Mesenchymal stem cell (in vitro differentiated cells and primary cell): ENCODE measurements at regions not wholly inside any gene's neighbourhood (a gene's known extent, or its start where the extent isn't known, plus 50 kb on each side); places are given as distances from the start of the nearest gene placed in this dataset.
"Not testable (repeated sequence)": the region's sequence is repeated elsewhere in the genome, so short reads cannot be mapped to it uniquely, and the experiment has no call there.

Experiments used
- DNase-seq: peaks from one replicate; pipeline ENCODE4 v3.0.0-alpha.2; 2013
- H2AFZ ChIP-seq: one replicate; pipeline ENCODE4 v1.6.1; 2013; ENCODE audit warnings: low read depth, mild to moderate bottlenecking, control low read depth, inconsistent platforms, low read length, moderate library complexity
- H2AK5ac ChIP-seq: 2 replicates; pipeline ENCODE4 v1.6.1; 2013; ENCODE audit warnings: low read length, moderate library complexity, mild to moderate bottlenecking, inconsistent platforms; ENCODE audit not compliant: severe bottlenecking
- H2BK120ac ChIP-seq: one replicate; pipeline ENCODE4 v1.6.1; 2013; ENCODE audit warnings: low read depth, mild to moderate bottlenecking, inconsistent platforms, low read length, moderate library complexity
- H2BK12ac ChIP-seq, 2 experiments: one replicate each; pipeline ENCODE4 v1.6.1; 2013; ENCODE audit warnings: inconsistent platforms in 2 of 2, low read length in 2 of 2, mild to moderate bottlenecking in 2 of 2, moderate library complexity in 2 of 2, control low read depth in 1 of 2
- H2BK15ac ChIP-seq: one replicate; pipeline ENCODE4 v1.6.1; 2013; ENCODE audit warnings: mild to moderate bottlenecking, low read depth, inconsistent platforms; ENCODE audit not compliant: poor library complexity, severe bottlenecking
- H2BK5ac ChIP-seq: 2 replicates; pipeline ENCODE4 v1.6.1; 2013; ENCODE audit warnings: low read depth, mild to moderate bottlenecking, low read length, control low read depth, inconsistent platforms; ENCODE audit not compliant: poor library complexity, severe bottlenecking
- H3K14ac ChIP-seq, 2 experiments: one replicate each; pipeline ENCODE4 v1.6.1; 2013; ENCODE audit warnings: inconsistent platforms in 2 of 2, low read length in 2 of 2, control low read depth in 1 of 2, mild to moderate bottlenecking in 1 of 2, moderate library complexity in 1 of 2
- H3K18ac ChIP-seq, 2 experiments: one replicate each; pipeline ENCODE4 v1.6.1; 2013; ENCODE audit warnings: inconsistent platforms in 2 of 2, low read length in 2 of 2, control low read depth in 1 of 2, low read depth in 1 of 2, mild to moderate bottlenecking in 1 of 2
- H3K23ac ChIP-seq, 2 experiments: one replicate each; pipeline ENCODE4 v1.6.1; 2013; ENCODE audit warnings: inconsistent platforms in 2 of 2, low read length in 2 of 2, mild to moderate bottlenecking in 2 of 2, moderate library complexity in 2 of 2, control low read depth in 1 of 2
- H3K27ac ChIP-seq: 2 replicates; pipeline ENCODE4 v1.5.1; 2013; ENCODE audit warnings: mild to moderate bottlenecking, moderate library complexity, low read length, control low read depth, inconsistent platforms; ENCODE audit not compliant: poor library complexity, severe bottlenecking
- H3K27me3 ChIP-seq, 2 experiments: 2 replicates each; pipeline versions ENCODE4 v1.6.1 to v1.7.0; 2013; ENCODE audit warnings: low read length in 2 of 2, mild to moderate bottlenecking in 2 of 2, moderate library complexity in 2 of 2, control low read depth in 1 of 2, inconsistent platforms in 1 of 2; ENCODE audit not compliant: control insufficient read depth in 1 of 2, insufficient read depth in 1 of 2
- H3K36me3 ChIP-seq, 2 experiments: 2 replicates each; pipeline versions ENCODE4 v1.6.1 to v1.7.0; 2013; ENCODE audit warnings: low read length in 2 of 2, control low read depth in 1 of 2, inconsistent platforms in 1 of 2, low read depth in 1 of 2, mild to moderate bottlenecking in 1 of 2; ENCODE audit not compliant: insufficient read depth in 2 of 2, control insufficient read depth in 1 of 2
- H3K4ac ChIP-seq, 2 experiments: one replicate each; pipeline ENCODE4 v1.6.1; 2013; ENCODE audit warnings: inconsistent platforms in 2 of 2, low read length in 2 of 2, mild to moderate bottlenecking in 2 of 2, moderate library complexity in 2 of 2, control low read depth in 1 of 2, low read depth in 1 of 2
- H3K4me1 ChIP-seq: 2 replicates; pipeline ENCODE4 v1.6.1; 2013; ENCODE audit warnings: low read depth, low read length, control low read depth; ENCODE audit not compliant: control insufficient read depth, insufficient read depth
- H3K4me2 ChIP-seq: 2 replicates; pipeline ENCODE4 v1.6.1; 2013; ENCODE audit warnings: low read length, mild to moderate bottlenecking, inconsistent platforms; ENCODE audit not compliant: poor library complexity, severe bottlenecking
- H3K4me3 ChIP-seq, 2 experiments: 2 replicates each; pipeline versions ENCODE4 v1.5.1 to v1.7.0; 2013; ENCODE audit warnings: low read length in 2 of 2, mild to moderate bottlenecking in 2 of 2, control low read depth in 1 of 2, low read depth in 1 of 2; ENCODE audit not compliant: insufficient read depth in 1 of 2
- H3K79me1 ChIP-seq: replicated peaks from 2 replicates; pipeline ENCODE4 v1.6.1; 2013; ENCODE audit warnings: mild to moderate bottlenecking, control low read depth, low read length, inconsistent platforms; ENCODE audit not compliant: poor library complexity, severe bottlenecking
- H3K9ac ChIP-seq: 2 replicates; pipeline ENCODE4 v1.7.0; 2013; ENCODE audit warnings: mild to moderate bottlenecking, low read length, moderate library complexity
- H3K9me3 ChIP-seq: 2 replicates; pipeline ENCODE4 v1.7.0; 2013; ENCODE audit warnings: mild to moderate bottlenecking, low read length; ENCODE audit not compliant: control insufficient read depth
- H4K8ac ChIP-seq: one replicate; pipeline ENCODE4 v1.6.1; 2013; ENCODE audit warnings: inconsistent platforms, mild to moderate bottlenecking, low read length, moderate library complexity
- H4K91ac ChIP-seq: one replicate; pipeline ENCODE4 v1.6.1; 2013; ENCODE audit warnings: mild to moderate bottlenecking, low read length, inconsistent platforms
- WGBS: methylation state at CpG from one replicate; pipeline ENCODE4 v1.1.7; 2013; ENCODE audit warnings: mixed read lengths; 5-methylcytosine and 5-hydroxymethylcytosine counted together

GRCh38 chr5:82532075-82532474 lies 253.9 kb upstream of the RPS23 start:
- not testable (repeated sequence) for H2BK15ac ChIP-seq

GRCh38 chr5:82526540-82526939 lies 248.4 kb upstream of the RPS23 start:
- H3K36me3 ChIP-seq, result no peaks in the 10 kb centered on the region
- no peaks in the 10 kb centered on the region for H3K79me1 ChIP-seq
- no peak for DNase-seq
- no CpG with 5 or more reads among the region's 2 CpGs for WGBS
- no peak overlapping the region for H2BK120ac ChIP-seq
- no peak overlapping the region for H4K91ac ChIP-seq
- no peak overlapping the region for H3K4ac ChIP-seq
- no peak overlapping the region for H2BK15ac ChIP-seq
- H2AK5ac ChIP-seq, result no peak overlapping the region
- no peak overlapping the region for H3K14ac ChIP-seq
- H2AFZ ChIP-seq, result no peak overlapping the region
- no peaks in the 10 kb centered on the region for H3K4me1 ChIP-seq
- H3K27me3 ChIP-seq, result peaks cover 0 to 9% of the 10 kb centered on the region in 2 experiments
- H2BK12ac ChIP-seq, result no peak overlapping the region
- no peak overlapping the region for H3K18ac ChIP-seq
- no peak overlapping the region for H3K23ac ChIP-seq
- no peak overlapping the region for H3K4me2 ChIP-seq
- no peak overlapping the region for H3K4me3 ChIP-seq
- H3K9ac ChIP-seq, result no peak overlapping the region
- H3K27ac ChIP-seq, result no peak overlapping the region
- H2BK5ac ChIP-seq, result no peak overlapping the region
- no peak overlapping the region for H4K8ac ChIP-seq
- no peaks in the 10 kb centered on the region for H3K9me3 ChIP-seq

More at GRCh38 chr5:82532075-82532474, 253.9 kb upstream of the RPS23 start:
- not testable (repeated sequence) for H3K79me1 ChIP-seq, H2BK5ac ChIP-seq, H2AK5ac ChIP-seq, H4K91ac ChIP-seq, H2BK120ac ChIP-seq, H3K23ac ChIP-seq, H2BK12ac ChIP-seq, H3K14ac ChIP-seq, H3K4me1 ChIP-seq, H3K9me3 ChIP-seq, H3K9ac ChIP-seq, DNase-seq, H3K36me3 ChIP-seq, H4K8ac ChIP-seq, H3K27ac ChIP-seq, H3K18ac ChIP-seq, H3K4ac ChIP-seq, H3K4me2 ChIP-seq, H2AFZ ChIP-seq, H3K4me3 ChIP-seq, H3K27me3 ChIP-seq
- WGBS, result 58% methylated on average over 2 of the region's 2 CpGs

- Histone ChIP-seq H3K9ac (no peak overlapping the region), H2AK5ac (no peak overlapping the region), H4K91ac (no peak overlapping the region), H2BK15ac (no peak overlapping the region), H3K4me3 (no peak overlapping the region), H4K8ac (no peak overlapping the region), H3K4ac (no peak overlapping the region), H2BK5ac (no peak overlapping the region), H3K4me2 (no peak overlapping the region), H2AFZ (no peak overlapping the region), H3K23ac (no peak overlapping the region), H3K27ac (no peak overlapping the region), H3K14ac (no peak overlapping the region), H3K9me3 (no peaks in the 10 kb centered on the region), H3K79me1 (no peaks in the 10 kb centered on the region), H2BK12ac (no peak overlapping the region), H3K27me3 (peaks cover 0 to 10% of the 10 kb centered on the region in 2 experiments), H2BK120ac (no peak overlapping the region), H3K4me1 (no peaks in the 10 kb centered on the region), H3K36me3 (no peaks in the 10 kb centered on the region), H3K18ac (no peak overlapping the region)
- WGBS, result 67% methylated on average over 2 of the region's 3 CpGs
- DNase-seq, result no peak
Observed at GRCh38 chr5:82525626-82526025, 247.5 kb upstream of the RPS23 start.

GRCh38 chr5:82523633-82524032 lies 245.5 kb upstream of the RPS23 start:
- H3K36me3 ChIP-seq, result no peaks in the 10 kb centered on the region
- H3K4ac ChIP-seq, result no peak overlapping the region
- no peak overlapping the region for H2BK15ac ChIP-seq
- no peak overlapping the region for H2AFZ ChIP-seq
- no peak overlapping the region for H2BK5ac ChIP-seq
- 78% methylated on average over 1 of the region's 2 CpGs for WGBS
- no peak overlapping the region for H3K4me2 ChIP-seq
- no peak overlapping the region for H3K9ac ChIP-seq
- no peak overlapping the region for H3K27ac ChIP-seq
- H3K79me1 ChIP-seq, result no peaks in the 10 kb centered on the region
- no peak overlapping the region for H3K4me3 ChIP-seq
- H3K27me3 ChIP-seq, result peaks cover 0 to 10% of the 10 kb centered on the region in 2 experiments
- H4K91ac ChIP-seq, result no peak overlapping the region
- no peak overlapping the region for H2AK5ac ChIP-seq
- no peaks in the 10 kb centered on the region for H3K9me3 ChIP-seq
- no peak overlapping the region for H3K18ac ChIP-seq
- H2BK12ac ChIP-seq, result no peak overlapping the region
- no peak overlapping the region for H3K14ac ChIP-seq
- no peak overlapping the region for H4K8ac ChIP-seq
- no peaks in the 10 kb centered on the region for H3K4me1 ChIP-seq
- DNase-seq, result no peak
- no peak overlapping the region for H3K23ac ChIP-seq
- H2BK120ac ChIP-seq, result no peak overlapping the region
